OCI-LY7 (cell line): ENCODE measurements at regions not wholly inside any gene's neighbourhood (a gene's known extent, or its start where the extent isn't known, plus 50 kb on each side); places are given as distances from the start of the nearest gene placed in this dataset.

Source experiments
- CTCF ChIP-seq: fragments of 200-600 bp; sonication (generic); conservative IDR thresholded peaks from 2 replicates; pipeline ENCODE4 v1.5.1; 2014; ENCODE audit warnings: mild to moderate bottlenecking, antibody characterized with exemption, low read length, moderate library complexity, mixed read lengths
- EZH2phosphoT487 ChIP-seq: fragments of 200-600 bp; sonication (generic); IDR thresholded peaks from 2 replicates; pipeline ENCODE4 v1.6.1; 2018; ENCODE audit warnings: low read depth, borderline replicate concordance, mild to moderate bottlenecking, mixed run types, antibody characterized with exemption, low read length, moderate library complexity, mixed read lengths

- TF ChIP-seq CTCF (no peak), EZH2phosphoT487 (no peak)
Observed at GRCh38 chr4:146110871-146111485, 64.5 kb upstream of the LSM6 start.
